GM18508 (cell line): ENCODE measurements at regions not wholly inside any gene's neighbourhood (a gene's known extent, or its start where the extent isn't known, plus 50 kb on each side); places are given as distances from the start of the nearest gene placed in this dataset.
"Not testable (repeated sequence)": the region's sequence is repeated elsewhere in the genome, so short reads cannot be mapped to it uniquely, and the experiment has no call there.

Experiments used
- ATAC-seq: cut with Tn5 transposase; IDR thresholded peaks from one replicate; pipeline ENCODE4 v1.9.1; 2021; ENCODE audit warnings: moderate number of reproducible peaks; ENCODE audit not compliant: insufficient read depth, unreplicated experiment

- ATAC-seq, result no peak
Measured at GRCh38 chr21:38908537-38908936, 102.8 kb downstream of the ETS2 start.

- no peak for ATAC-seq
Measured at GRCh38 chr21:38905752-38906151, 100.0 kb downstream of the ETS2 start.

- no peak for ATAC-seq
Measured at GRCh38 chr21:38905328-38905727, 99.6 kb downstream of the ETS2 start.

- no peak for ATAC-seq
Measured at GRCh38 chr21:38903690-38904139, 98.0 kb downstream of the ETS2 start.

- no peak for ATAC-seq
Measured at GRCh38 chr21:38902608-38903445, 97.1 kb downstream of the ETS2 start.

- no peak for ATAC-seq
Measured at GRCh38 chr21:38900499-38900898, 94.8 kb downstream of the ETS2 start.

GRCh38 chr21:38899985-38900384 is 94.3 kb downstream of the ETS2 start:
- ATAC-seq, result not testable (repeated sequence)

- ATAC-seq, result no peak
Measured at GRCh38 chr21:38899277-38899947, 93.7 kb downstream of the ETS2 start.

GRCh38 chr21:38898422-38899096 is 92.8 kb downstream of the ETS2 start:
- no peak for ATAC-seq

GRCh38 chr21:38897532-38898421 is 92.0 kb downstream of the ETS2 start:
- ATAC-seq, result no peak

GRCh38 chr21:38894899-38895298 is 89.2 kb downstream of the ETS2 start:
- no peak for ATAC-seq

- ATAC-seq, result no peak
Measured at GRCh38 chr21:38888991-38889561, 83.3 kb downstream of the ETS2 start.

GRCh38 chr21:38887749-38888148 is 82.0 kb downstream of the ETS2 start:
- ATAC-seq, result no peak

- no peak for ATAC-seq
Measured at GRCh38 chr21:38887062-38887686, 81.4 kb downstream of the ETS2 start.

- no peak for ATAC-seq
Measured at GRCh38 chr21:38885909-38886308, 80.2 kb downstream of the ETS2 start.

GRCh38 chr21:38884440-38884839 is 78.7 kb downstream of the ETS2 start:
- ATAC-seq, result no peak

GRCh38 chr21:38883142-38883541 is 77.4 kb downstream of the ETS2 start:
- no peak for ATAC-seq

- no peak for ATAC-seq
Measured at GRCh38 chr21:38881131-38881530, 75.4 kb downstream of the ETS2 start.

GRCh38 chr21:38880577-38880966 is 74.8 kb downstream of the ETS2 start:
- no peak for ATAC-seq
